Activated T-helper 17 cell treated with anti-CD3 and anti-CD28 coated beads, Interleukin-2, amount 50 U/mL, for 72 hours (primary cell): ENCODE measurements at regions not wholly inside any gene's neighbourhood (a gene's known extent, or its start where the extent isn't known, plus 50 kb on each side); places are given as distances from the start of the nearest gene placed in this dataset.
"Not testable (repeated sequence)": the region's sequence is repeated elsewhere in the genome, so short reads cannot be mapped to it uniquely, and the experiment has no call there.

Experiments
- ATAC-seq: fragments of 150-1000 bp; cut with Tn5 transposase; replicated peaks from 2 replicates; pipeline ENCODE4 v1.10.0; 2021; ENCODE audit warnings: mild to moderate bottlenecking, moderate library complexity
- H3K27ac Mint-ChIP-seq: one replicate; pipeline ENCODE4 v1.8.0; 2022; ENCODE audit warnings: mixed read lengths
- H3K27me3 Mint-ChIP-seq: one replicate; pipeline ENCODE4 v1.8.0; 2022; ENCODE audit warnings: mixed read lengths
- H3K36me3 Mint-ChIP-seq: one replicate; pipeline ENCODE4 v1.8.0; 2022; ENCODE audit warnings: low read depth, mild to moderate bottlenecking, mixed read lengths
- H3K4me1 Mint-ChIP-seq: one replicate; pipeline ENCODE4 v1.8.0; 2022; ENCODE audit warnings: mixed read lengths
- H3K4me3 Mint-ChIP-seq: one replicate; pipeline ENCODE4 v1.8.0; 2022; ENCODE audit warnings: mild to moderate bottlenecking, mixed read lengths
- H3K9me3 Mint-ChIP-seq: one replicate; pipeline ENCODE4 v1.8.0; 2022; ENCODE audit warnings: mixed read lengths

DNA sequence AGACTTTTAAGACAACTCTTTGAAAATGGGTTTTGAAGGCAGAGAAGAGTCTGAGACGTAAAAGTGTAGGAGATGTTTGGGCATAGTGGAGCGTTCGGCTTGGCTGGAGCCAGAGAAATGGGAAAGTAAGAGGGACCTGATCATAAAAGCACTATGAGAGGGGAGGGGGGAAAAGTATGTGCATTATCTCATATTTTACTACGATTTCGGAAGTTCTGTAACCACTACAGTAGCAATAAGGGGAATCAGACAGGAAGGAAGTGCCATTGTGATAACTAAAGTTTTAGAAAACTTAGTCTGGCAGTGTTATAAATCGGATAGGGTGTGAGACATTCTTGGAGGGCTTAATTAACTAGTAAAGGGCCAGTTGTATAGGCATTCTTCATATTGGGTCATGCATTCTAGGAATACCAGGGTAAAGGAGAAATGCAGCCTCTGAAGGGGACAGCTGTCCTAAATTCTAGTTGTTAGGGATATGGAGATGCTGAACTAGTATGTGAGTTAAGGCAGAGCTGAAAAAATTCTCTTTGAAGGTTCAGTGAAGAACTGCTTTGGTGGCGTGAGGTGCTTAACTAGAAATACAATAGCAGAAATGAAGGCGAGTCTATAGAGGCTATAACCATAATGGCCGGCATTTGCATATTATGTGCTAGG lies 83.8 kb upstream of the FREM1 start:
- no peaks in the 10 kb centered on the region for H3K9me3 Mint-ChIP-seq
- H3K4me1 Mint-ChIP-seq, result peaks cover 15% of the 10 kb centered on the region
- peak; percentile 41 for ATAC-seq
- H3K27me3 Mint-ChIP-seq, result no peaks in the 10 kb centered on the region
- no peaks in the 10 kb centered on the region for H3K36me3 Mint-ChIP-seq
- peak overlapping the region; percentile 66 for H3K27ac Mint-ChIP-seq
- H3K4me3 Mint-ChIP-seq, result peak overlapping the region; percentile 81

DNA sequence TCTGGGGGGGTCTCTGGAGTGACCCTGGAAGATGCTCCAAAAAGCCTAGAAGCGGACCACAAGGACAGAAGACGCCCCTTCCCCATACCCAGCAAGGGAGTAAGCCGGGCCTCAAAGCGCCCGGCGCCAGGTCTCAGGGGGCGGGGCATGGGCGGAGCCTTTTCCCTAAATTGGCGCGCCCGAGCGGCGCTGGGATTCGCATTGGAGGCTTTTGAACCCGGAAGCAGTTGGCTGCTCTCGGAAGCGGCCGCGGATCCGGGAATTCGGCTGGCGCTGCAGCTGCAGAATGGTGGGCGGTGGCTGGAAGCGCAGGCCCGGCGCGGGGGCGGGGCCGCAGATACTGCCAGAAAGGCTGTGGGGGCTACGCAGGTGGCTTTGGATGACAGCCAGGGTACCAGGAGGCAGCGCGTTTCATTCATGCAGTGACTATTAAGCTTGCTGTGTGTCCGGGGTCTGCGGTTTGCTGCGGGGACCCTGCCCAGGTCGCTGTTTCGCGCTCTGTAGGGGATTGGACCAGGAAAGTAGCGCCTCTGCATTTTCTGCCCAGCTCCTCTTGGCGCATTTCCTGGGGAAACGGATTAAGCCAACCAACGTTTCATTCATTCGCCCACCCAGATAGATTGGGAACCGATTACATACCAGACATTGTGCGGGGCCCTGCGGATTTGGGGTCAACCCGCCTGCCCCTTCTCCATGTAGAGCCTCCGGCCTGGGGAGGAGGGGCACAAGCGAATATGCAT lies 83.0 kb upstream of the FREM1 start:
- Mint-ChIP-seq H3K4me1 (peaks cover 18% of the 10 kb centered on the region), H3K27ac (peak overlapping the region; percentile 66), H3K36me3 (no peaks in the 10 kb centered on the region), H3K4me3 (peak overlapping the region; percentile 81), H3K27me3 (no peaks in the 10 kb centered on the region), H3K9me3 (no peaks in the 10 kb centered on the region)
- ATAC-seq, result peak; percentile 88

DNA sequence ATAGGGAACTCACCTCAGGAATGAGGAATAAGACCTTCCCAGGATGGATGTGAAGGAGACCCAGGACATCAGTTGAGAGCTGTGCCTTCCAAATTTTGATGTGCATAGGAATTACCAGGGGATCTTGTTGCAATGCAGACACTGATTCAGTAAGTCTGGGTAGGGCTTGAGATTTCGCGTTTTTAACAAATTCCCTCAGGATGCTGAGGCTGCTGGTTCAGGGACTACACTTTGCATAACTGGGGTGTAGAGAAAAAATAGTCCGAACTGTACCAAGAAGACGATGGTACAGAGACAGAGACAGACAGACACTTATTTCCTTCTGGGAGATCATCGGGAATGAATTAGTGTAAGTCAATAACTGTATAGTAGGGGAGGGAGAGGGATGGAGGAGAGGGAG lies 82.3 kb upstream of the FREM1 start:
- Mint-ChIP-seq H3K27ac (peak overlapping the region; percentile 66), H3K9me3 (no peaks in the 10 kb centered on the region)

DNA sequence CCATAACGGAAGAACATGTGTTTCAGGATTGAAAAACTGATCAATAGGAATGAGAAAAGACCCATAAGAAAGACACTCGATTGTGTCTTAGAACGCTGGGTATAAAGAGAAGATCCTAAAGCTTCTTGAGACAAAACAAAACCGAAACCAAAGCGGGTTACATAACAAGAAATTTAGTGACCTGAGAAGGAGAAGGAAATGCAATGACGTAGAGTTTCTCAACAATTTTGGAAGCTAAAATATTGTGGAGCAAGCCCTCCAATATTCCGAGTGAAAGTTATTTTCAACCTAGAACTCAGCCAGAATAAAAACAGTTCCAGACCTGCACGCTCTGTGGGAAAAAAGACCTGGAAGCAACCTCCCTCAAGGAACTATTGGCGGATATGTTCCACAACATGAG lies 81.9 kb upstream of the FREM1 start:
- Mint-ChIP-seq H3K27ac (peak overlapping the region; percentile 66), H3K9me3 (no peaks in the 10 kb centered on the region), H3K36me3 (no peaks in the 10 kb centered on the region), H3K27me3 (no peaks in the 10 kb centered on the region), H3K4me1 (peaks cover 20% of the 10 kb centered on the region), H3K4me3 (peak overlapping the region; percentile 81)
- no peak for ATAC-seq

More for the DNA sequence above, 82.3 kb upstream of the FREM1 start:
- no peaks in the 10 kb centered on the region for H3K27me3 Mint-ChIP-seq
- no peak for ATAC-seq
- no peaks in the 10 kb centered on the region for H3K36me3 Mint-ChIP-seq
- peak overlapping the region; percentile 81 for H3K4me3 Mint-ChIP-seq
- H3K4me1 Mint-ChIP-seq, result peaks cover 20% of the 10 kb centered on the region

DNA sequence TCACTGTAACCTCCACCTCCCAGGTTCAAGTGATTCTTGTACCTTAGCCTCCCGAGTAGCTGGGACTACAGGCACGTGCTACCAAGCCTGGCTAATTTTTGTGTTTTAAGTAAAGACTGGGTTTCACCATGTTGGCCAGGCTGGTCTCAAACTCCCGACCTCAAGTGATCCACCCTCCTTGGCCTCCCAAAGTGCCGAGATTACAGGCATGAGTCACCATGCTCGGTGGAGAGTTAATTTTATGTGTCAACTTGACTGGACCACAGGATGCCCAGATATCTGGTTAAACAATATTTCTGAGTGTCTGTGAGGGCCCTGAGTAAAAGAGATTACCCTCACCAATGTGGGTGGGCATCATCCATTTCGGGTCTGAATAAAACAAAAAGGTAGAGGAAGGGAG lies 80.4 kb upstream of the FREM1 start:
- H3K4me1 Mint-ChIP-seq, result peaks cover 20% of the 10 kb centered on the region
- not testable (repeated sequence) for H3K36me3 Mint-ChIP-seq, ATAC-seq, H3K4me3 Mint-ChIP-seq, H3K9me3 Mint-ChIP-seq, H3K27me3 Mint-ChIP-seq, H3K27ac Mint-ChIP-seq

DNA sequence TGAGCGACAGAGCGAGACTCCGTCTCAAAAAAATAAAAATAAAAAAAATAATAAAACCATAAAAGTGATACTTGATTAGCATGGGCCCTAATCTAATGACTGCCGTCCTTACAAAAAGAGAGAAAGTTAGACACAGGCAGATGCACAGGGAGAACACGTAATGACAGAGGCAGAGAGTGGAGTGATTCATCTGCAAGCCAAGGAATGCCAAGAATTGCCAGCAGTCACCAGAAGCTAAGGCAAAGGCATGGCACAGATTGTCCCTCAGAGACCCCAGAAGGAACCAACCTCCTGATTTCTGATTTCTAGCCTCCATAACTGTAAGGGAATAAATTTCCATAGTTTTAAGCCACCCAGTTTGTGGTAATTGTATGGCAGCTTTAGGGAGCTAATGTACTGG lies 79.6 kb upstream of the FREM1 start:
- Mint-ChIP-seq H3K27ac (no peak overlapping the region), H3K9me3 (no peaks in the 10 kb centered on the region), H3K36me3 (no peaks in the 10 kb centered on the region)

DNA sequence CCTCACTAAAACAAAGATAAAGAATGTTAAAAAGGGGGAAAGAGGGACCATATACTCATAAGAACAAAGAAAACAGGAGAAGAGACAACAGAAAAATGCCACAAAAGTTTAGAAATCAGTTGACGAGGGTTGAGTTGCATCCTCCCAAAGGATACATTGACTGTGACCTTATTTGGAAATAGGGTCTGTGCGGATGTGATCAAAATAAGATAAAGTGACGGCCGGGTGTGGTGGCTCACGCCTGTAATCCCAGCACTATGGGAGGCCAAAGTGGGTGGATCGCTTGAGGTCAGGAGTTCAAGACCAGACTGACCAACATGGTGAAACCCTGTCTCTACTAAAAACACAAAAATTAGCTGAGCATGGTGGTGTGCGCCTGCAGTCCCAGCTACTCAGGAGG lies 79.1 kb upstream of the FREM1 start:
- H3K9me3 Mint-ChIP-seq, H3K4me3 Mint-ChIP-seq, H3K27ac Mint-ChIP-seq, ATAC-seq, H3K36me3 Mint-ChIP-seq, H3K27me3 Mint-ChIP-seq: not testable (repeated sequence)
- peaks cover 17% of the 10 kb centered on the region for H3K4me1 Mint-ChIP-seq

More for the DNA sequence above, 79.6 kb upstream of the FREM1 start:
- no peak overlapping the region for H3K4me3 Mint-ChIP-seq
- H3K4me1 Mint-ChIP-seq, result peaks cover 20% of the 10 kb centered on the region
- no peak for ATAC-seq
- no peaks in the 10 kb centered on the region for H3K27me3 Mint-ChIP-seq

DNA sequence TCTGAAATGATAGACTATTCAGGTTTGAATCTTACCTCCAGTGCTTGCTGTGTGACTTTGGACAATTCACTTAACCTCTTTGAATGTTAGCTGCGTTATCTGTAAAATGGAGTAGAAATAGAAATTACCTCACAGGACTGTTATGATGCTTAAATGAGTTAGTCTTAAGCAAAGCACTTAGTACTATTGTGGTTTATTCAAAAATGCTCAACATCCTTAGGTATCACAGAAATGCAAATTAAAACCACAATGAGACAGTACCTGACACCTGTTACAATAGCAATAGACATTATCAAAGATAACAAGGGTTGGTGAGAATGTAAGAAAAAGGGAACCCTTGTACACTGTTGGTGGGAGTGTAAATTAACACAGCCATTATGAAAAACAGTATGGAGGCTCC lies 77.6 kb upstream of the FREM1 start:
- H3K4me3 Mint-ChIP-seq, result no peak overlapping the region
- H3K9me3 Mint-ChIP-seq, result no peaks in the 10 kb centered on the region
- H3K27ac Mint-ChIP-seq, result no peak overlapping the region
- no peaks in the 10 kb centered on the region for H3K27me3 Mint-ChIP-seq
- no peaks in the 10 kb centered on the region for H3K36me3 Mint-ChIP-seq
- ATAC-seq, result no peak
- H3K4me1 Mint-ChIP-seq, result peaks cover 9% of the 10 kb centered on the region

DNA sequence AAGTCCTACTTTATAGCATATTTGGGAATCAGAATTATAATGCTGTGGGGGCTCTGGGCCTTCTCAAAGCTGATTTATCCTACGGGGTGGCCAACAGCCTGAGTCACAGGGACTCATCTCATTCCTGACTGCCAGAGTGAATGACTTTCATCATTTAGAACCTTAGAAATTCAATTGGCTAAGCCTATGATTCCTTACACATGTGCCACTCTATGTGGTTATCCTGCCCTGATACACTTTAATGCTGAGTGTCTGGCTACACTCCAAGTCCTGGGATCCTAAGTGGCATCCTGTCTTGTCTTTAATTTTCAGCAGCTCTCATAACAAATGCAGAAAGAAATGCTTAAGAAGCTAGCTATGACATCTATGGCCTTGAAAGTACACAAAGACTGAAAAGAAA lies 75.2 kb upstream of the FREM1 start:
- Mint-ChIP-seq H3K27me3 (no peaks in the 10 kb centered on the region), H3K4me1 (peaks cover 5% of the 10 kb centered on the region), H3K4me3 (no peak overlapping the region), H3K27ac (no peak overlapping the region), H3K9me3 (no peaks in the 10 kb centered on the region), H3K36me3 (no peaks in the 10 kb centered on the region)
- ATAC-seq, result no peak

DNA sequence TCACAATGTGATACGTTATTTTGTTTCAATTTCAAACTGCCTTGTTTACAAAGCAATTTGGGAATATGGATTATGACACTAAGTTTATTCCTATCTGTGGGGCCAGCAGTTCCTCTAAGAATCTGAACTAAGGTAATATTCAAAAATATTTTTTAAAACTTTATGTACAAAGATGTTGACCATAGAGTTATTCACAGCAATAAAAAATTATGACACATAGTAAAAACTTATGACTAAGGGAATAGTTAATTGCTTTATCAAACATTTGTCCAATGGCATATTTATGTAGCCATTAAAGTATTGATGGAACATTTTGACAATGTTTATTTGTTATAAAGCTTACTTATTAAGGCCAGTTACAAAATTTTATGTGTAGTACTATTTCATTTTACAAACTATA lies 73.4 kb upstream of the FREM1 start:
- Mint-ChIP-seq H3K4me3 (no peak overlapping the region), H3K27me3 (no peaks in the 10 kb centered on the region), H3K36me3 (no peaks in the 10 kb centered on the region), H3K4me1 (peaks cover 5% of the 10 kb centered on the region), H3K9me3 (no peaks in the 10 kb centered on the region), H3K27ac (no peak overlapping the region)
- ATAC-seq, result no peak

DNA sequence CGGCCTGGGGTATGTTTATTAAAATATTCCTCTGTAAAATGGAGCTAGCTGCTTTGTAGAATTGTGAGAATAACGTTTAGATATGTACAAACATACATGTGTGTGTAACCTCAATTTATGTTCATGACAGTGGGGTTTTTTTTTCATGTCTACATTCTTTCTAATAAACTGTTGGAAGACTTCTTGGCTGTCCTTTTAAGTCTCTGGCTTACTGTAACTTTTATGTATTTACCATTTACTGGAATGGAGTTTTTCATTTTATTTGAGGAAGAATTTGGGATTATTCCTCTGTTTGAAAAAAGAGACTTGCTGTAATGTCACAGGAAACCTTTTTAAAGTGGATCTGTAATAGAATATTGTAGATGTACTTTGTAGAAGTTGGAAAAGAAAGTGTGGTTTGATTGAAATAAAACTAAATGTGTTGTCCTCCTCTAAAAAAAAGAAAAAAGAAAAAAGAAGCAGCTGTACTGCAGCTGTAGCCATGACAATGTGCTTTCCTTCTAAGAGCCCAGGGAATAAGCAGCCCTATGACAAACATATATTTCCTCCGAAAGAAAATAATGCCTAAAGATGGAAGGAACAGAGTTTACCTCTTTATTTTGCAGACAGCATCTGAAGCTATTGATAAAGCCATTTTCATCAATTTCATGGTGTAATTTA lies 71.2 kb upstream of the FREM1 start:
- H3K4me3 Mint-ChIP-seq, result no peak overlapping the region
- no peaks in the 10 kb centered on the region for H3K27me3 Mint-ChIP-seq
- no peaks in the 10 kb centered on the region for H3K9me3 Mint-ChIP-seq
- H3K4me1 Mint-ChIP-seq, result no peaks in the 10 kb centered on the region
- no peak for ATAC-seq
- no peaks in the 10 kb centered on the region for H3K36me3 Mint-ChIP-seq
- no peak overlapping the region for H3K27ac Mint-ChIP-seq

DNA sequence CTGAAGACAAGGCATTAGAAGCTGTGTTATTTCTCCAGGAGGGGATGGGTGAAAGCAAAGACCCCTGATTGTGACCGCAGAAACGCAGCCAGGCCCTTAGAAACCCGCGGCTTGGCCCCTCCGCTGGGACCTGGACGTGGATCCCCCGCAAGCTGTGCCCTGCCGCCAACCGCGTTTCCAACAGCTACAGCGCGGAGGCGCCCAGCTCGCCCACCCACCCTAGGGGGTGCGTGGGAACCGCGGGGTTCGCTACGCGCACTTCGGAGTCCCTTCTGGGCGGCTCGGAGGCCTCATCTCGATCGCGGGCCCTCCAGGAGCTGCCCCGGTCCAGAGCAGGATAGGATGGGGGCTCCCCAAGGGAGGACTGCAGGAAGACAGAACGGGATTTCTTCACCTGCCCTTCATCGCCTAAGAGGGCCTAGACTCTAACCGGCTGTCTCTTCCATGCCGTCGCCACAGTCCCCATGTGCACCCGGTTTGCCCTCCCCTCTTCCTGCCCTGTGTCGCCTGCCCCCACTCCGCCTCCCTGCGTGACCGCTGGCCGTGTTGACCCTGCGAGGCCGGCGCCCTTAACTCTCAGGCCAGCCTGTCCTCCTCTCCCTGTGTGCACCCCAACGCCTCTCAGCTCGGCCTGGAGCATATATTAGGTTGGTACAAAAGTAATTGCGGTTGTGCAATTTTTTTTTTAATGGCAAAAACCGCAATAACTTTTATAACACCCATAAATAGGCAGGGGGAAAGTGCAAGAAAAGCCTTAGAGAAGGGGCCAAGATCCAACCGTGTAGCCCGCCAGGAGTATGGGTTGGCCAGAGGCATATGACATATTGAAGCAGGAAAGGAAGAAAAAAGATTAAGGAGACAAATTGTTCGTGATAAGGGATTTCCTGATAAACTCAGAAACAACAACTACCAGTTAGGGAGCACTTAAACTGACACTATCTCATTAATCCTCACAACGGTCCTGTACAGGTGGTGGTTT lies 68.1 kb upstream of the FREM1 start:
- Mint-ChIP-seq H3K27ac (no peak overlapping the region), H3K9me3 (no peaks in the 10 kb centered on the region), H3K27me3 (no peaks in the 10 kb centered on the region), H3K36me3 (no peaks in the 10 kb centered on the region), H3K4me3 (no peak overlapping the region), H3K4me1 (no peaks in the 10 kb centered on the region)
- no peak for ATAC-seq

DNA sequence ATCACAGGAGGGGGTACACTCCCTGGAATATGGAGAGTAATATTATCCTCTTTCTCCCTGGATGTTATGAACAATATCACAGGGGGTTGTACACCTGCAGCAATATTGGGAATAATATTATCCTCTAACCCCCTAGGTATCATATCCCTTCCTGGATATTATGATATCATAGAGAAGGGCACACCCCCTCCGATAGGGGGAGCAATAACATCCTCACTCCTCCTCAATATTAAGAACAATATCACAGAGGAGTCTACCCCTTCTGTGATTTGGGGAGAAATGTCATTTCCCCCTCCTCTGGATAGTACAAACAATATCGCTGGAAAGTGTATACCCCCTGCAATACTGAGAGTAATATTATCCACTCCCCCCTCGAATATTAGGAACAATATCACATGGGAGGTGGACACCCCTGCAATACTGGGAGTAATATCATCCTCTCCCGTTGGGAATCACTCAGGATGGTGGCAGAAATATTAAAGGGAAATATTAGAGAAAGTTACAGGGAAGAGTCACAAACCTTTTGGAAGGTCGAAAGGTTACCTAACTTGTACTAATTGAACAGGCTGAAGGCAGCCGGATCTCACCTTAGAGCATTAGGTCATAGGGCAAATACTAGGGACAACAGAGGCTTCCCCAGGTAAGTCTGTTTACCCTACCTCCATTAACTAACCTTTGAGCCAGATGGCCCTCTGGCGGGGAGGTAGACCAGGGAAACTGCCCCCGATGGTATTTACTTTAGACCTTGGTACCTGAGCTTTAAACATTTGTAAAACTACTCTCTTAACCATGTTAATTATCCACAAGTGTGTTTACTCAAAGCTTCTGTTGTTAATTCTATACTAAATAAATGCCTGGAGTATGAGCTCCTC lies 57.5 kb upstream of the FREM1 start:
- Mint-ChIP-seq H3K27me3 (peaks cover 8% of the 10 kb centered on the region), H3K9me3 (no peaks in the 10 kb centered on the region), H3K27ac (no peak overlapping the region), H3K36me3 (no peaks in the 10 kb centered on the region), H3K4me1 (no peaks in the 10 kb centered on the region), H3K4me3 (no peak overlapping the region)
- no peak for ATAC-seq
